MM.1S (cell line): ENCODE measurements at regions not wholly inside any gene's neighbourhood (a gene's known extent, or its start where the extent isn't known, plus 50 kb on each side); places are given as distances from the start of the nearest gene placed in this dataset.

Source experiments
- EZH2phosphoT487 ChIP-seq: fragments of 300-600 bp; sonication (generic); IDR thresholded peaks from 2 replicates; pipeline ENCODE4 v1.6.1; 2018; ENCODE audit warnings: antibody characterized with exemption, low read length
- TF ChIP-seq, protein P1 (sequence below): fragments of 300-600 bp; sonication (generic); IDR thresholded peaks from 2 replicates; pipeline ENCODE4 v1.5.1; 2016; ENCODE audit warnings: antibody characterized with exemption, low read length, mixed read lengths

DNA sequence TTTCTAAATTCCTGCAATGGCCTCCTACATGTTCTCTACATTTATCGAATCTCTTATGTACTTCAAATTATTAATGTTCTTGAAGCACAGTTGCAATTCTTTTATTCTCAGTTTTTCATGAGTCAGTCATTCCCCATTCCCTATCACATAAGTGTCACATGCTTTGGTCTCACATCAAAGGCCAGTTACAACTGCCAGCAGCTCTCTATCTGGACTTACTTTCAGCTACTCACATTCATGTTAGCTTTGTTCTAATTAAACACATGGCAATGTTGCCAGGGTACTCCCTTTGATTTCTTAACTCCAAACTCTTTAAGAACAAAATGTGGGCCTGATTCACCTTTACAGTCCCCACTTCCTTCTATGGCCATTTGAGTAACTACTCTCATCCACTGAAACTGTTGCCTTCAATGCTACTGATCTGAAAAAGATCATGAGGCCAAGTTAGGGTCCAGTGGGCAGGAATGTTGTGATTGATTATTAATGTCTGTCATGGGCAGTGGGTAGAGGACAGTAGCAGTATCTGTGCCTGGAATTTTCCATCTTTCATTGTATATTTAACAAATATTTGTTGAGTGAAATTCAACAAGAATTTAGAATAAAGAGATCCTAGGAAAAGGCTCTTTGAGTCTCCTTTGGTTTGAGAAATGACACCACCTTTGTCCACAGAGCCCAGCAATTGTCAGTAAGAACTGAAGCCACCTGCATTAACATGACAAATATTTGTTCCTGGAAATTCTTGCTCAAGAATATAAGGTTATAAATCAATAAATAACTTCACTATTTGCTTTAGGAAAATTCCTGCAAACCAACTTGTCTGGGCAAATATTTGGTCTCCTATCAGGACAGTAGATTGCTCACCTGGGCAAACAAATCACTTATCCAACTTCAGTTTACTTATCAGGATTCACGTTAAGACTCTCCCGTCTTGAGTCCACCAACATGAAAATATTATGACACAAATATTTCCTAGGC lies 153.6 kb upstream of the SAMSN1 start:
- no peak for TF ChIP-seq EZH2phosphoT487
- TF ChIP-seq, protein P1, sequence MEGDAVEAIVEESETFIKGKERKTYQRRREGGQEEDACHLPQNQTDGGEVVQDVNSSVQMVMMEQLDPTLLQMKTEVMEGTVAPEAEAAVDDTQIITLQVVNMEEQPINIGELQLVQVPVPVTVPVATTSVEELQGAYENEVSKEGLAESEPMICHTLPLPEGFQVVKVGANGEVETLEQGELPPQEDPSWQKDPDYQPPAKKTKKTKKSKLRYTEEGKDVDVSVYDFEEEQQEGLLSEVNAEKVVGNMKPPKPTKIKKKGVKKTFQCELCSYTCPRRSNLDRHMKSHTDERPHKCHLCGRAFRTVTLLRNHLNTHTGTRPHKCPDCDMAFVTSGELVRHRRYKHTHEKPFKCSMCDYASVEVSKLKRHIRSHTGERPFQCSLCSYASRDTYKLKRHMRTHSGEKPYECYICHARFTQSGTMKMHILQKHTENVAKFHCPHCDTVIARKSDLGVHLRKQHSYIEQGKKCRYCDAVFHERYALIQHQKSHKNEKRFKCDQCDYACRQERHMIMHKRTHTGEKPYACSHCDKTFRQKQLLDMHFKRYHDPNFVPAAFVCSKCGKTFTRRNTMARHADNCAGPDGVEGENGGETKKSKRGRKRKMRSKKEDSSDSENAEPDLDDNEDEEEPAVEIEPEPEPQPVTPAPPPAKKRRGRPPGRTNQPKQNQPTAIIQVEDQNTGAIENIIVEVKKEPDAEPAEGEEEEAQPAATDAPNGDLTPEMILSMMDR, result no peak
